Activated CD8-positive, alpha-beta memory T cell treated with anti-CD3 and anti-CD28 coated beads for 24 hours (primary cell): ENCODE measurements at regions not wholly inside any gene's neighbourhood (a gene's known extent, or its start where the extent isn't known, plus 50 kb on each side); places are given as distances from the start of the nearest gene placed in this dataset.
"Not testable (repeated sequence)": the region's sequence is repeated elsewhere in the genome, so short reads cannot be mapped to it uniquely, and the experiment has no call there.

Source experiments
- DNase-seq: peaks from one replicate; pipeline ENCODE4 v3.0.0-alpha.2; 2020

GRCh38 chr6:120473804-120474203 lies 860.5 kb downstream of the TBC1D32 start:
- no peak for DNase-seq

DNA sequence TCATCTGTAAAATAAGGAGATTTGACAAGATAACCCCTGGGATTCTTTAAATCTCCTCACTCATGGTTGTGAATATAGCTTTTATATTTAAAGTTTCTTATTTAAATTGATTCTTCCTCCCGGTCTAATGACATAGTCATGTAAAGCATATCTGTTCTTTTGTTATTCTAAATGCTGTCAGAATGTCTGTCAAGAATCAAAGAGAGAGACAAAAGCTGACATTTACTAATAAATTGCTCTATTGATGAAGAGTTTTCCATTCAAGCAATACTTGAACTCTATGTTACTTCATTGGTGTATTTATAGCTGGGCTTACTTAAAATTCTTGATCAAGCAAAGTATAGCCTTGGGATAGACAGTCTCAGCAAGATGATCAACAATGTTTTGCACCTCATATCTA lies 865.8 kb downstream of the TBC1D32 start:
- no peak for DNase-seq

DNA sequence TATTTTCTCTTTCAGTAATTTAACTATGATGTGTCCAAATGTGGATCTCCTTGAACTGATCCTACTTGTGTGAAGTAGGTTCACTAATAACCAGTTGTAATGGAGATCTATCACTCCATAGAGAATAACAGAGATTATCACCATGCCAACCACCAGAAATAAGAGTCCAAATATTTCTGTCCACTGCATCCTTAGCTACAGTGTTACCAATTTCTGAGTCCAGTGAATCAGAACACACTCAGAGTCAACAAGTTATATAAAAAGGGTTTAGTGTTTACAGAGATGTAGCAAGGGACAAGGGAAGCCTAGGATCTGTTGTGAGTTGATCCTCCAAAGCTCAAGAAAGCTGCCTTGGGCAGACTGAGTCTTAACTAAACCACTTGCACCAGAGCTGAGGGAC lies 882.8 kb downstream of the TBC1D32 start:
- no peak for DNase-seq

DNA sequence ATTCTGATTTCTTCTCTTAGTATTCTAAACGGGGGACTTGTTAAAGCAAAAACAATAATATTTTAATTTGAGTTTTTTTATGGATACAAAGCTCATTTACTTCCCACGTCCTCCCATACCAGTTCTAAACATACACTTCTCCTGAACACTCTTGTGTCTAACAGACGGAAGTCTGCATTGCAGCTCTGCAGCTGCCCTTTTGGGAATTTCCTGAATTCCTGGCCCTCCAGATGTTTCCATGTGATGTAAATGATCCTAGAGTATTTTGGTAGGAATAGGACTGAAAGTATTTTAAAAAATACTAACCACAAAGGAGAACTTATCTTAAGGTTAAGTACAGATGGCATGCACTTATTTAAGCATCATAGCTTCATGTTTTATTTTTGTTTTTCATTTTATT lies 886.7 kb downstream of the TBC1D32 start:
- no peak for DNase-seq

- not testable (repeated sequence) for DNase-seq
Measured at GRCh38 chr6:120432840-120433239, 901.4 kb downstream of the TBC1D32 start.

DNA sequence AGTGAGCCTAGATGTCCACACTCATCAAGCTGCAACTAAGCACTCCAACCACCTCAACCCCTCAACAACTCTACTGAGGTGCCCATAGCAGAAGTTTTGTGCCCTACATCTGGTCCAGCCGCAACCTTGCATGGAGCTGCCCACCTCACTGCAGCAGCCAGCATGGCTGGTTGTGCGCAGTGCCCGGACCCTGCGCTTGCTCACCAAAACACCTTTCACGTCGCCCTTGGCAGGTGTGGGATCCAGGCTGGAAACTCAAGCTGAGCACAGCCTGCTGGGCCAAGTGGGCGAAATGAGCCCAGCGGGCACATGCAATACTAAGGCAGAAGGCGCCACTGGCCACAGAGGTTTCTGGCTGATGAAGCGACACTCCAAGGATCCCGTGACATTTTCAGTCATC lies 902.4 kb downstream of the TBC1D32 start:
- no peak for DNase-seq

DNA sequence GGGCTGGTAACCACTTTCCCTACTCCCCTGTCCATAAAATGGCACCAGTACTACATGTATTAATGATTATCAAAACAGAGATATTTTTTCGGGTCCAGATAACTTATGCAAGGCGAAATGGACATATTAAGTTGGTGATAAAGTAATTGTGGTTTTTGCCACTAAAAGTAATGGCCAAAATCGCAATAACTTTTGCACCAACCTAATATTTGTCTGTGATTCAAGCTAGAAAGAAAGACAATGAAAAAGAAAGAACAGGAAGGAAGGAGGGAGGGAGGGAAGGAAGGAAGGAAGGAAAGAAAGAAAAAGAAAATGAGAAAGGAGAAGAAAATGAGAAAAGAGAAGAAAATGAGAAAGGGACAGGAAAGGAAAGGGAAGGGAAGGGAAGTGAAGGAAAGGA lies 922.9 kb downstream of the TBC1D32 start:
- no peak for DNase-seq

DNA sequence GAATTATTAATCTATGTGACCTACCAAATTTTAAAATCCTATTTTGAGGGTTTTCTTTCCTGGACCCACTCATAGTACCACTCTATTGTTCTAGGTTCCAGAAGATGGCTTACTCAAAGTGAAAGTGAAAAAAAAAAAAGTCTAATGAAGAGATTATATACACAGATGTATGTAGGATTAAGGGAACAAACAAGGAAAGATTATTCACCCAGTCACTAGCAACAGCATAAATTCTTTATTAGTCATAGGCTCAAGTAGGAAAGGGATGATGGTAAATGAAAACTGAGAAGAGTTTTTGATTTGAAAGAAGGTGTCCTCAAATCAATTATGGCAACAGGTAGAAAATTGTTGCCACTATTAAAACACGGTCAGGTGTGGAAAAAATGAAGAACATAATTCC lies 923.7 kb downstream of the TBC1D32 start:
- no peak for DNase-seq

- DNase-seq = no peak
Measured at GRCh38 chr6:120407696-120408095, 926.6 kb downstream of the TBC1D32 start.

- no peak for DNase-seq
Measured at GRCh38 chr6:120405947-120406346, 928.3 kb downstream of the TBC1D32 start.

GRCh38 chr6:120395784-120396183 lies 938.5 kb downstream of the TBC1D32 start:
- DNase-seq = no peak

DNA sequence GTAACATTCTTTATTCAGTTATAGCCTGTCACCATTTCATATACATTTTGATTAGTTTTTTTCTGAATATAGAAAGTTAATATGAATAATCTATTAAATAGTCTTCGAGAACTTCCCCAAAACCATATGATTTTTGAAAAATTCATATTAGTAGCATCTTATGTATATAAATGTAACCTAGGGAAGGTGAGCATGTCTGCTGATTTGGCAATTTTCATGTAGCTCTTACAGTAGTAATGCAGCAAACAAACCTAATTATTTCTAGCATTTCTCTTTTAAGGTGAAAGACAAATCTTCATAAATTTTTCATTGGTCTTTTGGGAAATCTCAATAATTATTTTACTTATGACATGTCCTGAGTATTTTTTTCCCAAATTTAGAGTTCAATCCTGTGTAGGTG lies 939.0 kb downstream of the TBC1D32 start:
- no peak for DNase-seq

DNA sequence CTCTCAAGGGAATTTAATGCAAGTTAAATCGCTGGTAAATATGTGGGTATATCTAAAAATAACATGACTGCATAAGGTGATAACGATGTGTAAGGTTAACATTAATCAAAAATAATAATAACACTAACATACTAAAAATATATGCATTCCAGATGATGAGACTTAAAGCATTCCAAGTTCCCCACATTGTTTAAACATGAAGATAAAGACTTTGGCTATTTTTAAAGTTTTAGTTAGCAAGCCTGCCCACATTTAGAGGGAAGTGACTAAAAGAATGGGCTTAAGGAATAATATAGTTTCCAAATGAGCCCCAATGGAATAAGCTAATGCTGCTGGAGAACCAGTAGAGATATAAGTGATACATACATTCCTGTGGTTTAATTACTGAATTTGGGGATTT lies 941.3 kb downstream of the TBC1D32 start:
- DNase-seq = no peak

DNA sequence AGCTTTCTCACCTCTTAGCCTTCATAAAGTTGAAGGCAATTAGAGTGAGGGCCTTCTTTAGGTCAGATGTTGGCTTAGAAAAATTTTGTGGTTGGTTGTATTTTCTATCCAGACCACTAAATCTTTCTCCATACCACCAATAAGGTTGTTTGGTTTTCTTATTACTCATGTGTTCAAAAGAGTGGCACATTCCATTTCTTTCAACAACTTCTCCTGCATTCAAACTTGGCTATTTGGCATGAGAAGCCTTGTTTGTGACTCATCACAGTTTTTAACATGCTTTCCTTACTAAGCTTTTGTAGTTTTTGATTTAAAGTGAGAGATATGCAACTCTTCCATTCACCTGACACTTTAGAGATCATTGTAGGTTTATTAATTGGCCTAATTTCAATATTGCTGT lies 949.6 kb downstream of the TBC1D32 start:
- DNase-seq = no peak

GRCh38 chr6:120383681-120384080 lies 950.6 kb downstream of the TBC1D32 start:
- DNase-seq = no peak

DNA sequence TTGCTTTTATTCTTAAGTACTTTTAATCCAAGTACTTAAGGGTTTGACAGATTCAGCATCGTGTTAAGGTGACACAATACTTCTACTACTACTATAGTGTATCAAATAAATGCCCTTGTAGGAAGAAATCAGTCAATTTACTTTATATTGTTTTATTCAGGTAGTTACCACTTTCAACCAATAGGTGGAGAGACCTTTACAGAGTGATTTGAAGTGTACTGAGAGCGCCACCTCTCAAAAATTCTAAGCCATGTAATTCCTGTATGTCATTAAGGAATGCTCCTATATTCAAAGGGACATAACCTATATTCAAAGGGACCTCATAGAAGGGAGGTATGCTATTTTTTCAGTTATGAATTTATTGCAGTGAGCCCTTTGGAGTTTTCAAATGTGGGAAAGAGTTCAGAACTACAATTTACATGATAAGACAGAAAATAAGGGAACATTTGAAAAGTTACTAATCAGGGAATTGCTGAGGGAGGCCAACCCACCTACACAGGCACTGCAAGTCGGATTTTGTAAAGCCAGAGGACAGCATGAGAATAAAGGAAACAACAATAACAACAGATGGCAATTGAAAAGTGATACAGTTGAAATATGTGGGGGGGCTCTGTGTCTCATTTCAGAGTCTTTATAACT lies 955.6 kb downstream of the TBC1D32 start:
- no peak for DNase-seq

GRCh38 chr6:120373185-120373584 lies 961.1 kb downstream of the TBC1D32 start:
- DNase-seq = no peak

DNA sequence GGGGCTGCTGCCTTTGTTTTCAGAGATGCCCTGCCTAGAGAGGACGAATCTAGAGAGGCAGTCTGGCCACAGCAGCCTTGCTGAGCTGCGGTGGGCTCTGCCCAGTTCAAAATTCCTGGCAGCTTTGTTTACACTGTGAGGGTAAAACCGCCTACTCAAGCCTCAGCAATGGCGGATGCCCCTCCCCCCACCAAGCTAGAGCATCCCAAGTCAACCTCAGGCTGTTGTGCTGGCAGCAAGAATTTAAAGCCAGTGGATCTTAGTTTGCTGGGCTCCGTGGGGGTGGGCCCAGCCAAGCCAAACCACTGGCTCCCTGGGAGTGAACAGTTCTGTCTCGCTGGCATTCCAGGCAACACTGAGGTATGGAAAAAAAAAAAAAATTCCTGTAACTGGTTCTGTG lies 970.9 kb downstream of the TBC1D32 start:
- no peak for DNase-seq

GRCh38 chr6:120358535-120358934 lies 975.7 kb downstream of the TBC1D32 start:
- not testable (repeated sequence) for DNase-seq

DNA sequence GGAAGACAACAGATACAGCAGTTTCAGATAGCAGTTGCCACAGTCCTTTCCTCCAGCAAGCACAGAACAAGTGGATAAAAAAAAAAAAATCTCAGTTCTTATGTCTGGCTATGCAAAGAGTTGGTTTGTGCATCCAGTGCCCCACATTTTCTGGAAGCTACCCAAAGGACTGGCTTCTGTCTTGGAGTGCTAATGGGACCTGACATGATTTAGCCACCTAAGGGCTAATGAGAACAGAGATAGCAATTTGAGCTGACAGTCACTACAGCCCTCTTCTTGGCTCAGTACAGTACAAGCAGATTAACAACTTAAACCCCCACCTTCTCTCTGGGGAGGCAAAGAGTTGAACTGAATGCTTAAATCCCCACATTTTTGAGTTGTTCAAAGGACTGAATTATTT lies 976.8 kb downstream of the TBC1D32 start:
- DNase-seq = no peak

- no peak for DNase-seq
Measured at GRCh38 chr6:120355822-120356221, 978.5 kb downstream of the TBC1D32 start.

DNA sequence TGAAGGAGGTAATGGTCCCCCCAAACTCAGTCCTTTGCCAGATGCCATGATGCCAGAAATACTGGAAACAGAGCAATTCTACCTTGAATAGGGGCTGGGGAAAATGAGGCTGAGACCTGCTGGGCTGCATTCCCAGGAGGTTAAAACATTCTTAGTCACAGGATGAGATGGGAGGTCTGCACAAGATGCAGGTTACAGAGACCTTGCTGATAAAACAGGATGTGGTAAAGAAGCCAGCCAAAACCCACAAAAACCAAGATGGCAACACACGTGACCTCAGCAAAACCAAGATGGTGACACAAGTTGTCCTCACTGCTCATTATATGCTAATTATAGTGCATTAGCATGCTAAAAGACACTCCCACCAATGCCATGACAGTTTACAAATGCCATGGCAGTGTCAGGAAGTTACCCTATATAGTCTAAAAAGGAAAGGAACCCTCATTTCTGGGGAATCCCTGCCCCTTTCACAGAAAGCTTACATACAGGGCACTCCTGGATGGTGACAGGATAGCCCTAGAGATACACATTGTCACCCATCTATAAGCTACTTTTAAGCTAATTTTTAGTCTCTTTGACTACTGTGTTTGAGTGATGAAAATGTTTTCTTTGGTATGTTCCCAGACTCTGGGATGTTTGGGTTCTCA lies 979.7 kb downstream of the TBC1D32 start:
- DNase-seq = no peak

DNA sequence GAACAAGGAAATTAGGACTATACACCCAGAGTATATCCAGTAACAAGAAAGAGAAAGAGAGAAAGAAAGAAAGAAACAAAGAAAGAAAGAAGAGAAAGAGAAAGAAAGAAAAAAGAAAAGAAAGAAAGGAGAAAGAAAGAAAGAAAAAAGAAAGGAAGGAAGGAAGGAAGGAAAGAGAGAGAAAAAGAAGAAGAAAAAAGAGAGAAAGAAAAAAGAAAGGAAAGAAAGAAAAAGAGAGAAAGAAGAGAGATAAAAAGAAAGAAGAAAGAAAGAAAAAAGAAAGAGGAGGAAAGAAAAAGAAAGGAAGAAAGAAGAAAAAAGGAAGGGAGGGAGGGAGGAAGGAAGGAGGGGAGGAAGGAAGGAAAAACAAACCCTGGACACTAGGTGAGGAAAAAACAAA lies 981.8 kb downstream of the TBC1D32 start:
- DNase-seq = no peak

GRCh38 chr6:120348926-120349325 lies 985.4 kb downstream of the TBC1D32 start:
- no peak for DNase-seq

DNA sequence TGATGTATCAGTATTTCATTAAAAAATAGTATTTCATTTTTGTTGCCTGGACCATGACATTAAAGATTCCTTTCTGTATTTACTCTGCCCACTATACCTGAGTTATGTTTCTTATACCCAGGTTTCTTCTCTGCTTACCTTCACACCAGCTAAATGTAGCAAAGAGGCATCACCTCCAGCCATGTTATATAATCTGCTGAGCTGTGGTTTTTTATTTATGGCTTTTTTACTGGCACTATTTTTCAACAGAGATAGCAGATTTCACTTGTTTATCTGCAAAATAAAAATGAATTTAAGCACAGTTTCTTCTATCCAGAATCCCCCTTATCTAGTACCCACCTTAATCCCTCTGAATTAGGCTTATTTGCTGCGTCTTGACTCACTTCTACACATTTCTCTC lies 979.0 kb upstream of the MAN1A1 start:
- DNase-seq = no peak
